Right ventricle myocardium inferior (tissue), 1 donor: ENCODE measurements at regions not wholly inside any gene's neighbourhood (a gene's known extent, or its start where the extent isn't known, plus 50 kb on each side); places are given as distances from the start of the nearest gene placed in this dataset.

Source experiments
- ATAC-seq: fragments of 200-7000 bp; cut with Tn5 transposase; one replicate; pipeline ENCODE4 v1.9.1; 2020; ENCODE audit warnings: mild to moderate bottlenecking, moderate library complexity
- DNase-seq: peaks from one replicate; pipeline ENCODE4 v3.0.0; 2021; ENCODE audit errors: missing footprints
- intact Hi-C: fragments of 100-400 bp; cut with DNase I; formaldehyde crosslinking; loops from one replicate; pipeline ENCODE4 v1.11.0; 2022
- donor health status: DM: no; HTN: yes; CAD: no; lungs with severe emphysema.

DNA sequence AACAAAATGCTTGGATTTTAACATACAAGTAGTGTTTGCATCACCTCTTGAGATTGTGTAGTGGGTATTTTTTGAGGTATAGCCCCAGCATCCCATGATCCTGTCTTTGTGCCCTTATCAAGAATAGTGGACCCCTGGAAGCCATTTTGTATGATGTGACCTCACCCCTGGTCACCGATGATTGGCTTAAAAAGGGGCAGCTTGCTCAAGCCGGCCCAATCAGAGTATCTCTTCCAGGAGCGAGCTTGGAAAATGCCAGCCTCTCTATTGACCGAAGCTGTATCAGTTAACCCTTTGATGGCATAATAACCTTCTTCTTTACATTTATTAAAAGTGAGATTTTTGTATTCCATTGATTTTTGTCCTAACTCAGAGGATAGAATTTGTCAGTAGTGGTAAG lies 55.5 kb upstream of the FAM20A start:
- intact Hi-C loops, result no loop called here
- ATAC-seq, result no peak

More for the DNA sequence above, 55.5 kb upstream of the FAM20A start:
- no peak for DNase-seq
